ENCODE measurements at regions not wholly inside any gene's neighbourhood (a gene's known extent, or its start where the extent isn't known, plus 50 kb on each side); places are given as distances from the start of the nearest gene placed in this dataset.

DNA sequence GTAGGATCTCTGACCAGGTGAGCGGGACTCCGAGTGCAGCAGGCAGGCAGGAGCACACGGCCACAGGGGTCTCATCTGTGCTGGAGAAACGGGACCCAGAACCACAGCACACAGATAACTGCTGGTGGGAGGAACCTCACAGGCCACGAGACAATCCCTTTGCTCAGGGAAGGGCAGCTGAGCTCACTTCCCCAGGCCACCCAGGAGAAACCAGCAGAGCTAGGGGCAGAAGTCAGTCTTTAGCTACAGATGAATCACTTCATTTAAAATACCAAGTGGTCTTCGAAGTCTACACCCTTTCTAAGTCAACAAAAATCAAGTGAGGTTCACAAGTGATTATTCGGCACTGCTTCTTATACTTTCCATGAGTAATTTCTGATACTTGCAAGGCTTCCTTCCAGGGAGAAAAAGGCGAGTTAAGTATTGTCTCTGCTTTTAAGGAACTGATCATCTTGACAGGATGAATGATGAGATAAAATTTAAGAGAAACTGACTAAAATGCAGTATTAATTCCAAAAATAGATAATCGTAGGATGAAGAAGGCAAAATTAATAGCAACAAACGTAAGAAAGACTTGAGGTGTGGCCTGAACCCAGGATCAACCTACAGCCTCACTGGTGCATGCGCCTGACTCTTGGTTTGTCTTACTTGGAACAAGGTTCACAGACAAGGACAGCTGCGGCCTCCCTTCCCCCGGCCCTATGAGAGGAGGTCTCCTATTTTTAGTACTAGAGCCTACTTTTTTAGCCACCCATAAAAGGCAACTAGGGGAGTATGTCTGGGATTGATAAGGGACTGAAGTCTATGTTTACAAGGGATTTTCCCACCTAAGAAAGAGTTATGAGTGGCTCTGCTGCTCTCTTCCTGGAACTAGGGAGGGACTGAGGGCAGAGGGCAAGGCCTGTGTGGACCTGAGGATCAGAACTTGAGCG lies 233.6 kb downstream of the TTLL2 start (continued):
- TF ChIP-seq GTF2F1 (IDR thresholded peaks at IDR 0.05; ENCODE audit: low read length) = 0 out of 2 replicates have a peak, but pooled peaks have one; percentile 7
- peak; percentile 74 for TF ChIP-seq MIER3 (CRISPR knock-in tag; IDR thresholded peaks at IDR 0.05; ENCODE audit: borderline replicate concordance)
- TF ChIP-seq, protein P1, sequence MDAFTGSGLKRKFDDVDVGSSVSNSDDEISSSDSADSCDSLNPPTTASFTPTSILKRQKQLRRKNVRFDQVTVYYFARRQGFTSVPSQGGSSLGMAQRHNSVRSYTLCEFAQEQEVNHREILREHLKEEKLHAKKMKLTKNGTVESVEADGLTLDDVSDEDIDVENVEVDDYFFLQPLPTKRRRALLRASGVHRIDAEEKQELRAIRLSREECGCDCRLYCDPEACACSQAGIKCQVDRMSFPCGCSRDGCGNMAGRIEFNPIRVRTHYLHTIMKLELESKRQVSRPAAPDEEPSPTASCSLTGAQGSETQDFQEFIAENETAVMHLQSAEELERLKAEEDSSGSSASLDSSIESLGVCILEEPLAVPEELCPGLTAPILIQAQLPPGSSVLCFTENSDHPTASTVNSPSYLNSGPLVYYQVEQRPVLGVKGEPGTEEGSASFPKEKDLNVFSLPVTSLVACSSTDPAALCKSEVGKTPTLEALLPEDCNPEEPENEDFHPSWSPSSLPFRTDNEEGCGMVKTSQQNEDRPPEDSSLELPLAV (CRISPR knock-in tag; conservative IDR thresholded peaks at IDR 0.05; ENCODE audit: low read depth) = no peak
- no peak for TF ChIP-seq ONECUT2 (CRISPR knock-in tag; IDR thresholded peaks at IDR 0.05)
- no peak for TF ChIP-seq CHD2 (IDR thresholded peaks at IDR 0.05; ENCODE audit: low read depth, low read length)
- TF ChIP-seq ZNF138 (CRISPR knock-in tag; IDR thresholded peaks at IDR 0.05; ENCODE audit: low read depth) = no peak
- TF ChIP-seq NR2C2 (CRISPR knock-in tag; IDR thresholded peaks at IDR 0.05; ENCODE audit: borderline replicate concordance) = peak; percentile 21; the same call in 1 of the 2 replicates
- peak; percentile 90 for TF ChIP-seq NR2F6 (IDR thresholded peaks at IDR 0.05)
- TF ChIP-seq NR2F6 (CRISPR knock-in tag; IDR thresholded peaks at IDR 0.05) = peak; percentile 90
- peak; percentile 78; the same call in 1 of the 2 replicates for TF ChIP-seq SMAD3 (CRISPR knock-in tag; IDR thresholded peaks at IDR 0.05)
- peak; percentile 51; the same call in 1 of the 2 replicates for TF ChIP-seq WIZ (CRISPR knock-in tag; IDR thresholded peaks at IDR 0.05)
- TF ChIP-seq, protein P2, sequence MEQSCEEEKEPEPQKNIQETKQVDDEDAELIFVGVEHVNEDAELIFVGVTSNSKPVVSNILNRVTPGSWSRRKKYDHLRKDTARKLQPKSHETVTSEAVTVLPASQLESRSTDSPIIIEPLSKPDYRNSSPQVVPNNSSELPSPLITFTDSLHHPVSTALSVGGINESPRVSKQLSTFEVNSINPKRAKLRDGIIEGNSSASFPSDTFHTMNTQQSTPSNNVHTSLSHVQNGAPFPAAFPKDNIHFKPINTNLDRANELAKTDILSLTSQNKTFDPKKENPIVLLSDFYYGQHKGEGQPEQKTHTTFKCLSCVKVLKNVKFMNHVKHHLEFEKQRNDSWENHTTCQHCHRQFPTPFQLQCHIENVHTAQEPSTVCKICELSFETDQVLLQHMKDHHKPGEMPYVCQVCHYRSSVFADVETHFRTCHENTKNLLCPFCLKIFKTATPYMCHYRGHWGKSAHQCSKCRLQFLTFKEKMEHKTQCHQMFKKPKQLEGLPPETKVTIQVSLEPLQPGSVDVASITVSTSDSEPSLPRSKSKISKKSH (CRISPR knock-in tag; IDR thresholded peaks at IDR 0.05; ENCODE audit: borderline replicate concordance) = no peak
- peak; percentile 80 for TF ChIP-seq KDM4B (CRISPR knock-in tag; IDR thresholded peaks at IDR 0.05)
- TF ChIP-seq MTF1 (CRISPR knock-in tag; IDR thresholded peaks at IDR 0.05) = no peak
- TF ChIP-seq, protein P3, sequence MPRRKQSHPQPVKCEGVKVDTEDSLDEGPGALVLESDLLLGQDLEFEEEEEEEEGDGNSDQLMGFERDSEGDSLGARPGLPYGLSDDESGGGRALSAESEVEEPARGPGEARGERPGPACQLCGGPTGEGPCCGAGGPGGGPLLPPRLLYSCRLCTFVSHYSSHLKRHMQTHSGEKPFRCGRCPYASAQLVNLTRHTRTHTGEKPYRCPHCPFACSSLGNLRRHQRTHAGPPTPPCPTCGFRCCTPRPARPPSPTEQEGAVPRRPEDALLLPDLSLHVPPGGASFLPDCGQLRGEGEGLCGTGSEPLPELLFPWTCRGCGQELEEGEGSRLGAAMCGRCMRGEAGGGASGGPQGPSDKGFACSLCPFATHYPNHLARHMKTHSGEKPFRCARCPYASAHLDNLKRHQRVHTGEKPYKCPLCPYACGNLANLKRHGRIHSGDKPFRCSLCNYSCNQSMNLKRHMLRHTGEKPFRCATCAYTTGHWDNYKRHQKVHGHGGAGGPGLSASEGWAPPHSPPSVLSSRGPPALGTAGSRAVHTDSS (CRISPR knock-in tag; conservative IDR thresholded peaks at IDR 0.05) = no peak
- TF ChIP-seq, protein P4, sequence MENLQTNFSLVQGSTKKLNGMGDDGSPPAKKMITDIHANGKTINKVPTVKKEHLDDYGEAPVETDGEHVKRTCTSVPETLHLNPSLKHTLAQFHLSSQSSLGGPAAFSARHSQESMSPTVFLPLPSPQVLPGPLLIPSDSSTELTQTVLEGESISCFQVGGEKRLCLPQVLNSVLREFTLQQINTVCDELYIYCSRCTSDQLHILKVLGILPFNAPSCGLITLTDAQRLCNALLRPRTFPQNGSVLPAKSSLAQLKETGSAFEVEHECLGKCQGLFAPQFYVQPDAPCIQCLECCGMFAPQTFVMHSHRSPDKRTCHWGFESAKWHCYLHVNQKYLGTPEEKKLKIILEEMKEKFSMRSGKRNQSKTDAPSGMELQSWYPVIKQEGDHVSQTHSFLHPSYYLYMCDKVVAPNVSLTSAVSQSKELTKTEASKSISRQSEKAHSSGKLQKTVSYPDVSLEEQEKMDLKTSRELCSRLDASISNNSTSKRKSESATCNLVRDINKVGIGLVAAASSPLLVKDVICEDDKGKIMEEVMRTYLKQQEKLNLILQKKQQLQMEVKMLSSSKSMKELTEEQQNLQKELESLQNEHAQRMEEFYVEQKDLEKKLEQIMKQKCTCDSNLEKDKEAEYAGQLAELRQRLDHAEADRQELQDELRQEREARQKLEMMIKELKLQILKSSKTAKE (CRISPR knock-in tag; IDR thresholded peaks at IDR 0.05; ENCODE audit: borderline replicate concordance) = peak; percentile 95
- peak; percentile 68; the same call in 1 of the 2 replicates for TF ChIP-seq ZNF430 (CRISPR knock-in tag; IDR thresholded peaks at IDR 0.05)
- peak; percentile 77; the same call in 1 of the 2 replicates for TF ChIP-seq ZNF7 (CRISPR knock-in tag; IDR thresholded peaks at IDR 0.05)
- TF ChIP-seq SOX13 (IDR thresholded peaks at IDR 0.05) = no peak
- peak in 1 of 2 experiments; percentile 74; a peak in 2 of 4 replicates for TF ChIP-seq SOX13 (CRISPR knock-in tag; conservative IDR thresholded peaks at IDR 0.05 in 1 of 2, IDR thresholded peaks at IDR 0.05 in 1 of 2)
- peak; percentile 72 for TF ChIP-seq KDM6A (CRISPR knock-in tag; IDR thresholded peaks at IDR 0.05; ENCODE audit: low read depth)
- TF ChIP-seq SATB2 (CRISPR knock-in tag; IDR thresholded peaks at IDR 0.05) = no peak; the same call in 1 of the 2 replicates
- TF ChIP-seq ZNF224 (CRISPR knock-in tag; IDR thresholded peaks at IDR 0.05) = no peak
- TF ChIP-seq DMAP1 (CRISPR knock-in tag; IDR thresholded peaks at IDR 0.05) = no peak
- TF ChIP-seq ZNF619 (CRISPR knock-in tag; IDR thresholded peaks at IDR 0.05) = 0 out of 2 replicates have a peak, but pooled peaks have one; percentile 59
- TF ChIP-seq AHR (CRISPR knock-in tag; IDR thresholded peaks at IDR 0.05) = no peak
